GM10266 (cell line): ENCODE measurements at regions not wholly inside any gene's neighbourhood (a gene's known extent, or its start where the extent isn't known, plus 50 kb on each side); places are given as distances from the start of the nearest gene placed in this dataset.
"Not testable (repeated sequence)": the region's sequence is repeated elsewhere in the genome, so short reads cannot be mapped to it uniquely, and the experiment has no call there.

Experiments used
- DNase-seq: peaks from one replicate; pipeline ENCODE4 v3.0.0; 2012; ENCODE audit errors: extremely low spot score
- TF ChIP-seq, protein P1 (sequence below): IDR thresholded peaks from 2 replicates; pipeline ENCODE4 v1.5.1; 2012; ENCODE audit warnings: mild to moderate bottlenecking, low read depth; ENCODE audit not compliant: control insufficient read depth, insufficient read depth; ENCODE audit errors: missing control alignments

DNA sequence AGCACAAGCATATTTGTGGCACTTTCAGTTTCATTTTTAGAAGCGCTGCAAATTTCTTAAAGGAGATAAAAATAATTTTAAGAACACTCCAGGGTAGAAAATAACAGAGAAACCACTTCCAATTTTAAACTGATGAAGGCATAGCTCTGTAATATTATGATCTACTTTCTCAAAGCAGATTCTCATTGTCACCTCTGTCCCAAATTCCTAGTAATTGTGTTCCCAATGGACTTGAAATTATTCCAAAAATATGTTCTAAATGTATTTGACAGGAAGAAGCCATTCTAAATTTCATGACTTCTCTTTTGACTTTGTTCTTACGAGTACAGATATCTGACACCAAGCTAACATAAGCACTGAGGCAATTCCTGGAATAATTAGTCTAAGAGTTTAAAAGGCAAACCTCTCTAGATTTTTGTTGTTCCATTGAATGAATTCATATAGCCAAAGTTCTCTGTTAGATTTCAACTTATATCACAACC is 140.2 kb upstream of the CARMIL1 start:
- DNase-seq = peak; percentile 56
- TF ChIP-seq, protein P1, sequence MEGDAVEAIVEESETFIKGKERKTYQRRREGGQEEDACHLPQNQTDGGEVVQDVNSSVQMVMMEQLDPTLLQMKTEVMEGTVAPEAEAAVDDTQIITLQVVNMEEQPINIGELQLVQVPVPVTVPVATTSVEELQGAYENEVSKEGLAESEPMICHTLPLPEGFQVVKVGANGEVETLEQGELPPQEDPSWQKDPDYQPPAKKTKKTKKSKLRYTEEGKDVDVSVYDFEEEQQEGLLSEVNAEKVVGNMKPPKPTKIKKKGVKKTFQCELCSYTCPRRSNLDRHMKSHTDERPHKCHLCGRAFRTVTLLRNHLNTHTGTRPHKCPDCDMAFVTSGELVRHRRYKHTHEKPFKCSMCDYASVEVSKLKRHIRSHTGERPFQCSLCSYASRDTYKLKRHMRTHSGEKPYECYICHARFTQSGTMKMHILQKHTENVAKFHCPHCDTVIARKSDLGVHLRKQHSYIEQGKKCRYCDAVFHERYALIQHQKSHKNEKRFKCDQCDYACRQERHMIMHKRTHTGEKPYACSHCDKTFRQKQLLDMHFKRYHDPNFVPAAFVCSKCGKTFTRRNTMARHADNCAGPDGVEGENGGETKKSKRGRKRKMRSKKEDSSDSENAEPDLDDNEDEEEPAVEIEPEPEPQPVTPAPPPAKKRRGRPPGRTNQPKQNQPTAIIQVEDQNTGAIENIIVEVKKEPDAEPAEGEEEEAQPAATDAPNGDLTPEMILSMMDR = no peak

DNA sequence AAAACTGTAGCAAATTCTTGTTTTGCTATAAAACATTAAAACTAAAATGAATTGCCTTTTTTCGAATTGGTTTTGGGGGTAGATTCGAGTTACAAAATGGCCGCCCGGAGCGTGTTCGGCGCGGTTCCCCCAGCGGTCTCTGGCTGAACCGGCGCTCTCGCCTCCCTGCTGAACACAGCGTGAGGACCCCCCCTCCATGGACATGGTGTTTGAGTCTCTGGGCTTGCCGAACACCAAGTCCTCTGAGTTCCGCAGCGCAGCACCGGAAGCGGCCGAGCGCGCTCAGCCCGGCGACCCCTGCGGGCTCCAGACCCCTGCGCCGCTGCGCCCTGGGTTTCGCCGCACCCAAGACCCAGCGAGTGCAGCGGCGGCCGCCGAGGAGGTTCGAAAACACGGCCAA is 139.6 kb upstream of the CARMIL1 start:
- DNase-seq = not testable (repeated sequence)

DNA sequence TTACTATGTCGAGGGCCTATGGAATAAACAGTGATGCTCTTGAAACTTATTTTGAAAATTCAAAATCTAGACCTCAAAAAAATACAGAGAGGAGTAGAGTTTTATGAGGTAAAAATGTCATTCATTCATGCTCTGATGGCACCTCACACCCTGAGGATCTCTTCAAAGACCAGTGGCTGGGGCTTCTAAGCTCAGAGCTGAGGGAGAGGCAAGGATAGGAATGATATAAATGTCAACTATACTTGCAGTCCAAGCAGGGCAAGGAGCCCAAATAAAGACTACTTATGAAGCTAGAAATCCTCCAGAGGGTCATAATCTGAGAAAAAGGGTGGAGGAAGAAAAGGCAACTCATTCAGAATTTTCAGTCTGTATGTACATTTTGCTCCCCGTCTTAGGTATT is 136.7 kb upstream of the CARMIL1 start:
- DNase-seq = no peak
- TF ChIP-seq, protein P1 = no peak

DNA sequence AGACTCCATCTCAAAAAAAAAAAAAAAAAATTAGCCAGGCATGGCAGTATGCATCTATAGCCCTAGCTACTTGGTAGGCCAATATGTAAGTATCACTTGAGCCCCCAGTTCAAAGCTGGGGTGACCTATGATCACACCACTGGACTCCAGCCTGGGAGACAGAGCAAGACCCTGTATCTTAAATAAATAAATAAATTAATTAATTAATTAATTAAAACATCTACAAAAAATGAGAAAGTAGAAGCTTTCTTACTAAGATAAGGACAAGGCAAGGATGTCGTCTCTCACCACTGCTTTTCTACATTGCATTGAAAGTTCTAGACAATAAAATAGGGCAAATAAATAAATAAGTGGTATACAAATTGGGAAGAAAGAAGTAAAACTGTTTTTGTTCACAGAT is 134.3 kb upstream of the CARMIL1 start:
- DNase-seq = no peak
- TF ChIP-seq, protein P1 = no peak

DNA sequence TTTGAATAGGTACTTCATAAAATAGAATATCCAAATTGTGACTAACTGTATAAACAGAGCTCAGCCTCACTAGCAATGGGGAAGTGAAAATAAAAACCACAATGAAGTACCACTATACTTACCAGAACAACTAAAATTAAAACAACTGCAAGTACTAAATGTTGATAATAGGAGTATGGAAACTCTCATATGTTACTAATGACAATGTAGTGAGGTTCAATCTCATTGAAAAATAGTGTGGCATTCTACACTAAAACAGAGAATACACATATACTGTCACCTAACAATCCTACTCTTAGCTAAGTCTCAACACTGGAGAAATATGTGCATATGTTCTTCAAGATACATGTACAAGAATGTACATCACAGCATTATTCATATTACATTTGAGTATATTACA is 132.0 kb upstream of the CARMIL1 start:
- peak; percentile 51 for DNase-seq

DNA sequence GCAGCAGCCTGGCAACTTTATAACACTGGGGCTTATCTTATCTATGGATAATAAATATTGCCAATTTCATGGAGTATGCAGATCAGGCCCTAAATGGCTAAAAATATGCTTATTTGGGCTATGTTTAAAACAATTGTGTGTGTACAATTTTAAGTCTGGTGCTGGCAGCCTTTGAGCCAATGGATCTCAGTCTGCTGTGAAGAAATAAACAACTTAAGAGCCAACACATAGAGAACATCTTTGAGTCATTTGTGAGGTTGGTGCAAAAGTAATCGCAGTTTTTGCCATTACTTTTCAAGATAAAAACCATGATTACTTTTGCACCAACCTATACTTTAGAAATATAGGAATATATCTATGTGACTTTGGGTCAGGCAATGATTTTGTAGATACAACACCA is 129.1 kb upstream of the CARMIL1 start:
- no peak for DNase-seq
- TF ChIP-seq, protein P1 = no peak

More for the DNA sequence above, 132.0 kb upstream of the CARMIL1 start:
- TF ChIP-seq, protein P1 = no peak

DNA sequence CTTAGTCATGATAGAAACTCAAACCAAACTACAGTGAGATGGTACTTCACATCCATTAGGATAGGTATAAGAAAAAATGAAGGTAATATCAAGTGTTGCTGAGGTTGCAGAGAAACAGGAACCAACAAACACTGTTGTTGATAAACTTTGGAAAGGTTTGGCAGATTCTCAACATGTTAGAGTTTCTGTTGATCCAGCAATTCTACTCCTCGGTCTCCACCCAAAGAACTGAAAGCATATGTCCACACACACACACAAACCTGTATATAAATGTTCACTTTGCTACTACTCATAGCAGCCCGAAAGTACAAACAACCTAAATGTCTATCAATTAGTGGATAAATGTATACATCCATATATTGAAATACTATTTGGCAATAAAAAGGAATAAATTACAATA is 128.3 kb upstream of the CARMIL1 start:
- TF ChIP-seq, protein P1 = no peak
- DNase-seq = no peak

DNA sequence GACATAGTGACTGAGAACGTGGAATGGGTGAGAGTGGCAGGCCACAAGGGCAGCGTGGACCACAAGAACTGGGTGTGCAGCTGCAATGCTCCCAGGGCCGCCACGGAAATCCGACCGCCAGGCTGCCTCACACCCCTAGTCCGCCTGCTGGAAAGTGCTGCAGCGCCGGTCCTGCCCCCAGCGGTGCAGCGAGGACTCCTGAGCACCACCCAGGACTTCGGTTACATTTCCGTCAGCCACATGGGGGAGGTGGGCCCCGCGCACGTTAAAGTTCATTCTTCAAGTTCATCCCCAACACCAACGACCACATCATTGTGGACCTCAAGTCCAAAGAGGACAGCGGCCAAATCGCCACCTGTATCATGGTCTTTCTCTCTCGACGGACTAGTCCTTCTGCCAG is 126.1 kb upstream of the CARMIL1 start:
- TF ChIP-seq, protein P1 = no peak

More for the DNA sequence above, 126.1 kb upstream of the CARMIL1 start:
- no peak for DNase-seq
